ENCODE measurements at regions not wholly inside any gene's neighbourhood (a gene's known extent, or its start where the extent isn't known, plus 50 kb on each side); places are given as distances from the start of the nearest gene placed in this dataset.

GRCh38 chr1:55575571-55576279 lies 360.6 kb upstream of the USP24 start:
- TF ChIP-seq CTCF (conservative IDR thresholded peaks at IDR 0.05 in 1 of 2, IDR thresholded peaks at IDR 0.05 in 1 of 2; ENCODE audit: low read depth in 1 of 2, low read length in 2 of 2) = no peak
- no peak for TF ChIP-seq EZH2 (IDR thresholded peaks at IDR 0.05; ENCODE audit: low read length, missing control alignments)
